ENCODE measurements at regions not wholly inside any gene's neighbourhood (a gene's known extent, or its start where the extent isn't known, plus 50 kb on each side); places are given as distances from the start of the nearest gene placed in this dataset.

DNA sequence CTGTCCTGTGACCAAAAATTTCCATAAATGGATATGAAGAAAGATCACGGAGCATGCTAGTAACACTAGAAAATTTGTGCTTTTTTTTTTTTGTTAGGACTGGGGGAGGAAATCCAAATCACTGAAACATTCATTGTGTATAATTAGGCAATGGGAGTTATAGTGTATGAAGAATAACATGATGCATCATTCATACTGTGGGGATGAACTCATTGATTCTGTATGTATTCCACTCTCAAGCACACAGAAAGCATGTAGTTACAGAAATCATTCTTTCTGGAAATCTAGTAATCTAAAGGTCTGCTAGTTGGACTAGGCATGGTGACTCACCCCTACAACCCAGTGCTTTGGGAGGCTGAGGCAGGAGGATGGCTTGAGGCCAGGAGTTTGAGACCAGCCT lies 749.7 kb downstream of the DIAPH3 start:
- no peak for TF ChIP-seq EP300 (IDR thresholded peaks at IDR 0.05)
- TF ChIP-seq, protein P1, sequence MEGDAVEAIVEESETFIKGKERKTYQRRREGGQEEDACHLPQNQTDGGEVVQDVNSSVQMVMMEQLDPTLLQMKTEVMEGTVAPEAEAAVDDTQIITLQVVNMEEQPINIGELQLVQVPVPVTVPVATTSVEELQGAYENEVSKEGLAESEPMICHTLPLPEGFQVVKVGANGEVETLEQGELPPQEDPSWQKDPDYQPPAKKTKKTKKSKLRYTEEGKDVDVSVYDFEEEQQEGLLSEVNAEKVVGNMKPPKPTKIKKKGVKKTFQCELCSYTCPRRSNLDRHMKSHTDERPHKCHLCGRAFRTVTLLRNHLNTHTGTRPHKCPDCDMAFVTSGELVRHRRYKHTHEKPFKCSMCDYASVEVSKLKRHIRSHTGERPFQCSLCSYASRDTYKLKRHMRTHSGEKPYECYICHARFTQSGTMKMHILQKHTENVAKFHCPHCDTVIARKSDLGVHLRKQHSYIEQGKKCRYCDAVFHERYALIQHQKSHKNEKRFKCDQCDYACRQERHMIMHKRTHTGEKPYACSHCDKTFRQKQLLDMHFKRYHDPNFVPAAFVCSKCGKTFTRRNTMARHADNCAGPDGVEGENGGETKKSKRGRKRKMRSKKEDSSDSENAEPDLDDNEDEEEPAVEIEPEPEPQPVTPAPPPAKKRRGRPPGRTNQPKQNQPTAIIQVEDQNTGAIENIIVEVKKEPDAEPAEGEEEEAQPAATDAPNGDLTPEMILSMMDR (IDR thresholded peaks at IDR 0.05): no peak
- no peak for TF ChIP-seq POLR2AphosphoS5 (IDR thresholded peaks at IDR 0.05)
- no peak for TF ChIP-seq POLR2A (IDR thresholded peaks at IDR 0.05)

Data from sigmoid colon (tissue), 4 donors.